Esophagus muscularis mucosa (tissue), 3 donors: ENCODE measurements at regions not wholly inside any gene's neighbourhood (a gene's known extent, or its start where the extent isn't known, plus 50 kb on each side); places are given as distances from the start of the nearest gene placed in this dataset.

ENCODE experiments used
- CTCF ChIP-seq, 3 experiments: fragments of 200-600 bp in 2 of 3; fragments of 450-650 bp in 1 of 3; sonication (generic) in 2 of 3; IDR thresholded peaks; one replicate each; pipeline ENCODE4 v1.5.1; 2017 to 2019; ENCODE audit warnings: antibody characterized with exemption in 3 of 3, mild to moderate bottlenecking in 2 of 3, moderate library complexity in 1 of 3
- EP300 ChIP-seq: sonication (generic); formaldehyde crosslinking; IDR thresholded peaks from one replicate; pipeline ENCODE4 v1.6.1; 2017; ENCODE audit warnings: antibody characterized with exemption

DNA sequence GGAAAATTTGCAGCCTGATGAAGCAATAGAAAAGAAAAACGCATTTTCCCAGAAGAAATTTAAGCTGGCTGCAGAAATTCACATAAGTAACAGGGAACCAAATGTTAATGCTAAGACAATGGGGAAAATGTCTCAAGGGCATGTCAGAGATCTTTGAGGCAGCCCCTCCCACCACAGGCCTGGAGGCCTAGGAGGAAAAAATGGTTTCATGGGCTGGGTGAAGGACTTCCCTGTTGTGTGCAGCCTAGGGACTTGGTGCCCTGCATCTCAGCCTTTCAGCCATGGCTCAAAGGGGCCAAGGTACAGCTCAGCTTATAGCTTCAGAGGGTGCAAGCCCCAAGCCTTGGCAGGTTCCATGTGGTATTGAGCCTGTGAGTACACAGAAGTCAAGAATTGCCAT lies 476.1 kb upstream of the DPP6 start:
- TF ChIP-seq CTCF (IDR thresholded peaks at IDR 0.05) (no peak), EP300 (no peak)
